ENCODE measurements at regions not wholly inside any gene's neighbourhood (a gene's known extent, or its start where the extent isn't known, plus 50 kb on each side); places are given as distances from the start of the nearest gene placed in this dataset.

DNA sequence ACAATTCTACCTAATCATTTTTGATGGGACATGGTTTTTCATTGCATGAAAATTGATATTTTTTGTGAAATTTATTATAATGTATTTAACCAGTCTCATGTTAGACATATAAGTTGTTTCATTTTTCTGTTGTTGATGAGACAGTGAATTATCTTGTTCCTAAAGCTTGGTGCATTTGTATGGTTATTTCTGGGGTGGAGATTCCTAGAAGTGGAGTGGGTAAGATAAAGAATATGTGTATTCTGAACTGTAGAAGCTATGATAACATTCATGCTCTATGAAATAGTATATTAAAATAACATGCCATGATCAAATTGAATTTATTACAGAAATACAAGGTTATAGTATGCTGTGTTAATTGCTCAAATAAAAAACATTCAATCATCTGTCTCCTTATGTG, 69.2 kb downstream of the BOLA3 start:
- TF ChIP-seq EZH2 (optimal IDR thresholded peaks at IDR 0.05; ENCODE audit: low read depth, low read length): no peak
- TF ChIP-seq, protein P1, sequence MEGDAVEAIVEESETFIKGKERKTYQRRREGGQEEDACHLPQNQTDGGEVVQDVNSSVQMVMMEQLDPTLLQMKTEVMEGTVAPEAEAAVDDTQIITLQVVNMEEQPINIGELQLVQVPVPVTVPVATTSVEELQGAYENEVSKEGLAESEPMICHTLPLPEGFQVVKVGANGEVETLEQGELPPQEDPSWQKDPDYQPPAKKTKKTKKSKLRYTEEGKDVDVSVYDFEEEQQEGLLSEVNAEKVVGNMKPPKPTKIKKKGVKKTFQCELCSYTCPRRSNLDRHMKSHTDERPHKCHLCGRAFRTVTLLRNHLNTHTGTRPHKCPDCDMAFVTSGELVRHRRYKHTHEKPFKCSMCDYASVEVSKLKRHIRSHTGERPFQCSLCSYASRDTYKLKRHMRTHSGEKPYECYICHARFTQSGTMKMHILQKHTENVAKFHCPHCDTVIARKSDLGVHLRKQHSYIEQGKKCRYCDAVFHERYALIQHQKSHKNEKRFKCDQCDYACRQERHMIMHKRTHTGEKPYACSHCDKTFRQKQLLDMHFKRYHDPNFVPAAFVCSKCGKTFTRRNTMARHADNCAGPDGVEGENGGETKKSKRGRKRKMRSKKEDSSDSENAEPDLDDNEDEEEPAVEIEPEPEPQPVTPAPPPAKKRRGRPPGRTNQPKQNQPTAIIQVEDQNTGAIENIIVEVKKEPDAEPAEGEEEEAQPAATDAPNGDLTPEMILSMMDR (IDR thresholded peaks at IDR 0.05; ENCODE audit: low read length): no peak
- no peak for TF ChIP-seq EZH2phosphoT487 (IDR thresholded peaks at IDR 0.05; ENCODE audit: low read length)

All from MM.1S (cell line).